T-helper 2 cell treated with Interferon-gamma antibody and Interleukin-4, amounts not matched to agents 5 μg/mL and 100 μg/mL, for 36 hours (primary cell): ENCODE measurements at regions not wholly inside any gene's neighbourhood (a gene's known extent, or its start where the extent isn't known, plus 50 kb on each side); places are given as distances from the start of the nearest gene placed in this dataset.

ENCODE experiments used
- DNase-seq: peaks from one replicate; pipeline ENCODE4 v3.0.0; 2021; ENCODE audit warnings: low spot score
- H3K27ac Mint-ChIP-seq: one replicate; pipeline ENCODE4 v1.8.0; 2021; ENCODE audit warnings: mild to moderate bottlenecking, mixed read lengths
- H3K27me3 Mint-ChIP-seq: one replicate; pipeline ENCODE4 v1.8.0; 2021; ENCODE audit warnings: low read depth, mixed read lengths
- H3K36me3 Mint-ChIP-seq: one replicate; pipeline ENCODE4 v1.8.0; 2021; ENCODE audit warnings: low read depth, mixed read lengths
- H3K4me1 Mint-ChIP-seq: one replicate; pipeline ENCODE4 v1.8.0; 2021; ENCODE audit warnings: low read depth, mixed read lengths
- H3K4me3 Mint-ChIP-seq: one replicate; pipeline ENCODE4 v1.8.0; 2022; ENCODE audit warnings: mild to moderate bottlenecking, moderate library complexity, mixed read lengths
- H3K9me3 Mint-ChIP-seq: one replicate; pipeline ENCODE4 v1.8.0; 2021; ENCODE audit warnings: mixed read lengths

DNA sequence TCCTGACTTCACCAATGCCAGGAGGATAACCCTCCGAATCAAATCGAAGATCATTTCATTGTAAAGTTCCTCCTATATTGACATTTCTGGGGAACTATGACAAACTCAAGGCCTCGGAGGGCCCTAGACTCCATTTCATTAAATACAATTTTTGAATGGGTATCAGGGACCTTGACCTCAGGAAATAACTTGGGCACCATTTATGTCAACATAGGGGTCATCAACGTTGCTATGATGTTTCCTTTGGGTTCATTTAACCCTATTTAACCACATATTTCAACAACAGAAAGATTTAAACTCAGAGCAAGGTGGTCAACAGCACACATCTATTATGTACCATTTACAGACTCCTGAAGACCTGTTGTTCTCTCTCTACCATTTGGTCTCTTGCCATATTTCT lies 395.1 kb downstream of the TRIML1 start:
- no peak overlapping the region for H3K27ac Mint-ChIP-seq

DNA sequence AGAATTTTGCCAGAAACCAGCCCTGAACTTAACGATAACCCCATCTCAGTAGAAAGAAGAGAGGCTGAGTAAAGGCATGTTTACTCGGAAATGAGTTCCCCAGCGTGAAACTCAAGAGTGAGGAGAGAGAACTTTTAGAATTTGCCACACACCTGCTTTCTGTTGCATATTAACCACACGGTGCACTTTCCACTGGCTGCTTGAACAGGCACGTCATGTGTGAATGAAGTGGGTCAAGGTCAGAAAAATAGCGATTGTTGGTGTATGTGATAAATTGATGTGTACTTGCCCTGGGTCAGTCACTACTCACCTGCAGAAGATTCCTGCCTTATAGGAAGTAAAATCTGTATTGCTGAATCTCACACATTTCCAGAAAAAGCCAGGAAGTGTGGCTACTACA lies 395.7 kb downstream of the TRIML1 start:
- Mint-ChIP-seq H3K27ac (no peak overlapping the region), H3K4me1 (no peaks in the 10 kb centered on the region), H3K9me3 (peaks cover 44% of the 10 kb centered on the region), H3K27me3 (no peaks in the 10 kb centered on the region), H3K36me3 (no peaks in the 10 kb centered on the region), H3K4me3 (no peak overlapping the region)
- DNase-seq: no peak

More for the DNA sequence above, 395.1 kb downstream of the TRIML1 start:
- no peaks in the 10 kb centered on the region for H3K4me1 Mint-ChIP-seq
- H3K27me3 Mint-ChIP-seq: no peaks in the 10 kb centered on the region
- H3K36me3 Mint-ChIP-seq: no peaks in the 10 kb centered on the region
- DNase-seq: no peak
- peaks cover 39% of the 10 kb centered on the region for H3K9me3 Mint-ChIP-seq
- no peak overlapping the region for H3K4me3 Mint-ChIP-seq

DNA sequence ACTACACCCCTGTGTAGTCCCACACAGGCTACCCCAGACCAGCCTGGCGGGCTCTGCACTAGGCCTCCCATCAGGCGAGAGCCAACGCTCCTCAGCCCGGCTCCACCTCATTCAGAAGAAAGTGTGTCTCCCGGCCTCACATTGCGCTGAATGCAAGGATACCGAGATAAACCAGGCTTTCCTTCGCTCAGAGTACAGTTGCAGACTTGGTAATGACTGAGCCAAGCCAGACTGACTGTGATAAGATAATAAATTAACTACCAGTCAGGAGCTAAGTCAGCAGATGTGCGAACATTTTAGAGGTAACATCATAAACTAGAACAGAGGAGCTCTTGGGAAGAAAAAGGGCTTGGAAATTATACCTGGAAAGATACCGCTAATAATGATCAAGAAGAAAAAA lies 397.6 kb downstream of the TRIML1 start:
- Mint-ChIP-seq H3K27me3 (no peaks in the 10 kb centered on the region), H3K27ac (no peak overlapping the region), H3K36me3 (no peaks in the 10 kb centered on the region), H3K4me3 (no peak overlapping the region), H3K9me3 (peaks cover 37% of the 10 kb centered on the region), H3K4me1 (no peaks in the 10 kb centered on the region)
- DNase-seq: no peak

GRCh38 chr4:188550296-188550695 lies 411.1 kb downstream of the TRIML1 start:
- H3K36me3 Mint-ChIP-seq: no peaks in the 10 kb centered on the region
- H3K27me3 Mint-ChIP-seq: no peaks in the 10 kb centered on the region
- no peaks in the 10 kb centered on the region for H3K4me1 Mint-ChIP-seq
- peaks cover 38% of the 10 kb centered on the region for H3K9me3 Mint-ChIP-seq
- no peak for DNase-seq
- no peak overlapping the region for H3K4me3 Mint-ChIP-seq
- no peak overlapping the region for H3K27ac Mint-ChIP-seq

DNA sequence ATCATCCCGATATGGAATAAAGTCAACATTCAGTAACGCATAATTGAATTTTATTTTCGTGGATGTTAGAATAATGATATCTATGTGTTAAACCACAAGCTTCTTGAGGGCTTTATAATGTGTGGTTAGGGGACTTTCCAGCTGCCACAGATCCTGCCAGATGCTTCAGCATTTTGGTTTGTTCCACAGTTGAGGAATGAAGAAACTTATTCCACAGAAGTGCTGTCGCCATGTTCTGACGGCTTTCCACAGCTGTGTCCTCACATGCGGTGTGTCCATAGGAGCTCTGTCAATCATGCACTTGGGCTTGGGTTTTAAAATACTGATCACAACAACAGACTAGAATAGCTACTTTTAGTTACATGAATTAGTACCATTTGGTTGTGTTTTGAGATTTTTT lies 411.9 kb downstream of the TRIML1 start:
- H3K4me1 Mint-ChIP-seq: no peaks in the 10 kb centered on the region
- no peak overlapping the region for H3K4me3 Mint-ChIP-seq
- H3K27me3 Mint-ChIP-seq: no peaks in the 10 kb centered on the region
- DNase-seq: no peak
- peaks cover 36% of the 10 kb centered on the region for H3K9me3 Mint-ChIP-seq
- H3K27ac Mint-ChIP-seq: no peak overlapping the region
- no peaks in the 10 kb centered on the region for H3K36me3 Mint-ChIP-seq

DNA sequence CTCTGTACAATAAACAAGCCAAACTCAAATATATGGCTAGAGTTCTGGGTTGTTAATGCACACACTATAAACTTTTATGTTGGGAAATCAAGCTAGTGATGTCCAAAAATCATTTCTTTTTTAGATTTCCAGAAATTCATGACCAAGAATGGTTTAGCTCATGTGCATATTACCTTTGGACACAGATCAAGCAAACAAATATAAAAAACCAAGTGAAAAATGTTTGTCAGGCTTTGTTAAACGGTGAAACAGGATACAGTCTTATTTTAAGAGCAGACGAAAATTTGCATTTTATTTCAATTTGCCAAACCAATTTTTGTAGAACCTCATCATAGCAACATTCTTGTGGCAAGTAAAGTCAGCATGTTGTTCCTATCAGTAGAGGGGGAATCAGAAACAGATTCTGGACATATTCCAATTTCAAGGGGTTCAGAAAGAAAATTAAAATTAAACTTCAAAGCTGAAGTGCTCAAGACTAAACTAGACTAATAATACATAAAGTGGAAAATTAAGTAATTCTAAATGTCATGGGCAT lies 413.6 kb downstream of the TRIML1 start:
- H3K27me3 Mint-ChIP-seq: no peaks in the 10 kb centered on the region
- H3K9me3 Mint-ChIP-seq: peaks cover 39% of the 10 kb centered on the region
- no peak overlapping the region for H3K27ac Mint-ChIP-seq
- no peak overlapping the region for H3K4me3 Mint-ChIP-seq
- no peaks in the 10 kb centered on the region for H3K36me3 Mint-ChIP-seq
- no peak for DNase-seq
- H3K4me1 Mint-ChIP-seq: no peaks in the 10 kb centered on the region

DNA sequence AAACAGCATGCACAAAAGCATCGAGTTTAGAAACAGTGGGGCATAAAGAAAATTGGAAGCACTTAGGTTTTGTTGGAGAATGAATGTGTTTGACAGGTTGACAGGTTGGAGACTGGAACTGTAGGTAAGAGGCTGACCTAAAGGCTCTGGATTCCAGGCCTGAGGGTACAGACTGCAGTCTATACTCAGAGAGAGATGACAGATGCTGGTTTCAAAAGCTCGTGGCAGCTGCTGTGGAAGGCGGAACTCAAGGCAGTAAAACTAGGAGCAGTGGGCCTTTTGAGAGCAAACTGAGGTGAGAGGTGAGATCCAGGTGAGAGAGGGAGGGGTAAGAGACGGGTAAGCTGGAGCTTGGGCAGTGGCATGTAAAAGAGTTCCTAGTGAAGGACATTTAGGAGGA lies 415.2 kb downstream of the TRIML1 start:
- Mint-ChIP-seq H3K27me3 (no peaks in the 10 kb centered on the region), H3K9me3 (peaks cover 34% of the 10 kb centered on the region), H3K4me1 (no peaks in the 10 kb centered on the region), H3K36me3 (no peaks in the 10 kb centered on the region), H3K4me3 (no peak overlapping the region), H3K27ac (no peak overlapping the region)
- DNase-seq: no peak

GRCh38 chr4:188573104-188573503 lies 433.9 kb downstream of the TRIML1 start:
- H3K36me3 Mint-ChIP-seq: no peaks in the 10 kb centered on the region
- DNase-seq: no peak
- H3K9me3 Mint-ChIP-seq: peaks cover 39% of the 10 kb centered on the region
- no peaks in the 10 kb centered on the region for H3K27me3 Mint-ChIP-seq
- H3K4me3 Mint-ChIP-seq: no peak overlapping the region
- no peaks in the 10 kb centered on the region for H3K4me1 Mint-ChIP-seq
- no peak overlapping the region for H3K27ac Mint-ChIP-seq

- no peaks in the 10 kb centered on the region for H3K4me1 Mint-ChIP-seq
- H3K27ac Mint-ChIP-seq: no peak overlapping the region
- no peaks in the 10 kb centered on the region for H3K27me3 Mint-ChIP-seq
- H3K9me3 Mint-ChIP-seq: peaks cover 30% of the 10 kb centered on the region
- DNase-seq: no peak
- H3K36me3 Mint-ChIP-seq: no peaks in the 10 kb centered on the region
- H3K4me3 Mint-ChIP-seq: no peak overlapping the region
Observed at GRCh38 chr4:188578657-188579056, 439.4 kb downstream of the TRIML1 start.

- H3K9me3 Mint-ChIP-seq: peaks cover 47% of the 10 kb centered on the region
- H3K4me3 Mint-ChIP-seq: no peak overlapping the region
- H3K36me3 Mint-ChIP-seq: no peaks in the 10 kb centered on the region
- no peaks in the 10 kb centered on the region for H3K27me3 Mint-ChIP-seq
- no peak for DNase-seq
- H3K27ac Mint-ChIP-seq: no peak overlapping the region
- no peaks in the 10 kb centered on the region for H3K4me1 Mint-ChIP-seq
Observed at GRCh38 chr4:188596021-188596420, 456.8 kb downstream of the TRIML1 start.

GRCh38 chr4:188603646-188604045 lies 464.4 kb downstream of the TRIML1 start:
- H3K36me3 Mint-ChIP-seq: no peaks in the 10 kb centered on the region
- H3K27me3 Mint-ChIP-seq: no peaks in the 10 kb centered on the region
- no peaks in the 10 kb centered on the region for H3K4me1 Mint-ChIP-seq
- H3K27ac Mint-ChIP-seq: no peak overlapping the region
- H3K4me3 Mint-ChIP-seq: no peak overlapping the region
- peaks cover 38% of the 10 kb centered on the region for H3K9me3 Mint-ChIP-seq
- DNase-seq: no peak

DNA sequence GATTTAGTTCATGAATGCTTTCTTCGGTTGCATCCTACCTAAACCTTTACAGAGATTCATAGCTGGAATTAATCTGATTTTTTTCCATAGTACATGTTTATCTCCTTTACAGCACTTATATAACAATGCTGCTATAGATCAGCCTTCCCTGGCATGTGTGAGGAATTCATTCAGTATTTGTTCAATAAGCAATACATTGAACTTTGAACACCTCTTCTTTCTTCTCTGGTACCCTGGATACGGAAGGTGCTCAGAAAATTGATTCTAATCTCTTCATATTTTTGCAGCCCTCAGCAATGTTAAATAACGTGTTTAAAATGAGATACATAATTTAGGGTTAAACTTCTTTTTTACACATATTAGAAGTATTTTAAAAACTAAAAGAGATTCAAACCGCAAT lies 467.4 kb downstream of the TRIML1 start:
- H3K27ac Mint-ChIP-seq: no peak overlapping the region
- peaks cover 25% of the 10 kb centered on the region for H3K9me3 Mint-ChIP-seq
- no peaks in the 10 kb centered on the region for H3K36me3 Mint-ChIP-seq
- no peaks in the 10 kb centered on the region for H3K27me3 Mint-ChIP-seq
- no peak for DNase-seq
- H3K4me1 Mint-ChIP-seq: no peaks in the 10 kb centered on the region
- no peak overlapping the region for H3K4me3 Mint-ChIP-seq

DNA sequence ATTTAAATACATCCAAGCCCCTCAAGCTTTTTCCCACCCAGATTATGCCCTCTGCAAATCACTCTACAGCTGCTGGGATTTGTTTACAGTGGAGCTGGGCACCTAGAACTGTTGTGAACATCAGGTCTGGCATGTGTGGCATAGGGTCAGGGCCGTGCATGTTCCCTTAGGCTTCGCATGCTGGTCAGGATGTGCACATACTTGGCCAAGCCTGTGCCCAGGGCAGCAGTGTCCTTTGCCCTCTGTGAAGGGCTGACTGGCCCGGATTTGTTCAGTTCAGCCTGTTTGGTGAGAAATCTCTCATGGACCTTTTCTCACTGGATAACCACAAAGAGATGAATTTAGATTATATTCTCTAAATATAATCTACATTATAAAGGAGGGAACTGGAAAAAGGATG lies 471.9 kb downstream of the TRIML1 start:
- no peak overlapping the region for H3K27ac Mint-ChIP-seq
- DNase-seq: no peak
- no peaks in the 10 kb centered on the region for H3K36me3 Mint-ChIP-seq
- H3K27me3 Mint-ChIP-seq: no peaks in the 10 kb centered on the region
- no peaks in the 10 kb centered on the region for H3K4me1 Mint-ChIP-seq
- peaks cover 23% of the 10 kb centered on the region for H3K9me3 Mint-ChIP-seq
- no peak overlapping the region for H3K4me3 Mint-ChIP-seq

DNA sequence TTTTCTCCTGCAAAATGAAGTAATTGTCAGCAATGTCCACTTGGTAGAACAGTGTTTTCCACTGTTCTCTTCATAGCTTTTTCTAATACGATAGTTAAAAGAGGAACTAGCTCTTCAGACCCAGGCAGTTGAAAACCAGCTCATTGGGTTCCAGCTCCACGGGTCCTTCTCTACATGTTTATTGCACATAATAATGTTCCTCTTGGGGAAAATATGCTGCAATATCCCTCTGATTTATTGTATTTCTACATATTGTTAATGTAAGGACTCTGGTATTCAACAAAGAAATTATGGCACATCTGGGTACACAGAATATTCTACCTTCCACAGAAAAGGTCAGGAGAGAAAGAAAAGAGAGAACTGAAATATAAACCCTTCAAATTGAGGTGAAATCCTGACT lies 473.4 kb downstream of the TRIML1 start:
- H3K4me3 Mint-ChIP-seq: no peak overlapping the region
- DNase-seq: no peak
- H3K27ac Mint-ChIP-seq: no peak overlapping the region
- H3K4me1 Mint-ChIP-seq: no peaks in the 10 kb centered on the region
- H3K27me3 Mint-ChIP-seq: no peaks in the 10 kb centered on the region
- peaks cover 32% of the 10 kb centered on the region for H3K9me3 Mint-ChIP-seq
- H3K36me3 Mint-ChIP-seq: no peaks in the 10 kb centered on the region

DNA sequence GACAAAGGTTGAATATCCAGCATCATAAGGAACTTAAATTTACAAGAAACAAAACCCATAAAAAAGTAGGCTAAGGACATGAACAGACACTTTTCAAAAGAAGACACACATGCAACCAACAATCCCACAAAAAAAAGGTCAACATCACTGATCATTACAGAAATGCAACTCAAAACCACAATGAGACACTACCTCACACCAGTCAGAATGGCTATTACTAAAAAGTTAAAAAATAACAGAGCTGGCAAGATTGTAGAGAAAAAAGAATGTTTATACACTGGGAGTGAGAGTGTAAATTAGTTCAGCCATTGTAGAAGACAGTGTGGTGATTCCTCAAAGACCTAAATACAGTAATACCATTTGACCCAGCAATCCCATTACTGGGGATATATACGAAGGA lies 474.7 kb downstream of the TRIML1 start:
- no peaks in the 10 kb centered on the region for H3K4me1 Mint-ChIP-seq
- H3K4me3 Mint-ChIP-seq: no peak overlapping the region
- DNase-seq: no peak

More for the DNA sequence above, 474.7 kb downstream of the TRIML1 start:
- H3K36me3 Mint-ChIP-seq: no peaks in the 10 kb centered on the region
- H3K27me3 Mint-ChIP-seq: no peaks in the 10 kb centered on the region
- peaks cover 31% of the 10 kb centered on the region for H3K9me3 Mint-ChIP-seq
- no peak overlapping the region for H3K27ac Mint-ChIP-seq
